ENCODE measurements at regions not wholly inside any gene's neighbourhood (a gene's known extent, or its start where the extent isn't known, plus 50 kb on each side); places are given as distances from the start of the nearest gene placed in this dataset.
A peak's percentile ranks its signal among the peaks of the same experiment; 100 is the strongest.

DNA sequence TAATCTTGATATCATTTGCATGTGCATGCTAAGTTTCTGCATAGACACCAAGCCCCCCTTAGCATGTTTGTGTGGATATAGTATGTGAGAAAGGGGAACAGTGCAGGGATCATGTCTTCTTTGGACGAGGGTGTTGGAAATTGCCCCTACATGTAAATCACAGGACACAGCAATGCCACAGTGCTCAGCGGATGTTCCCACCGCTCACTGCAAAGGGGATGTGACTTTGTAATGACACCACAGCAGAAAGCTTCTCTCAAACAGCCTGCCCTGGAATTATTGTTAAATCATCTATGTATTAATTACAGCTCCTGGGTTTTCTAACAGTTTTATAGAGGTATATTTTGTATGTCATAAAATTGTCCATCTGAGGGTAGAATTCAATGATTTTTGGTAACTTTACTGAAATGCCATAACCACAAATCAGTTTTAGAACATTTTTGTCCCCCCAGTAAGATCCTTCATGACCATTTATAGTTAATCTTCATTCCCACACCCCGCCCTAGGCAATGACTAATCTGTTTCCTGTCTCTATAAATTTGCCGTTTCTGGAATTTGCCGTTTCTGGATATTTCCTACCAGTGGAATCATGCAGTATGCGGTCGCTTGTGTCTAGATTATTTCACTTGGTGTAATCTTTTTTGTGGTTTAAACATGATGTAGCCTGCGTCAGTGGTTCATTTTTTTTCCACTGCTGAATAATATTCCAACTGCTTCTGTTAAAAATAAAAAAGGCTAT, 648.5 kb upstream of the WWC1 start:
- TF ChIP-seq CTCF (IDR thresholded peaks at IDR 0.05; ENCODE audit: insufficient read depth, low read depth, low read length, missing control alignments) = no peak
- DNase-seq (ENCODE audit: low read depth) = peak; percentile 82
- no peak overlapping the region for H3K4me3 ChIP-seq (ENCODE audit: low read length)

GRCh38 chr5:167643631-167644280, 647.7 kb upstream of the WWC1 start:
- DNase-seq (ENCODE audit: low read depth) = peak; percentile 38
- no peak for TF ChIP-seq CTCF (IDR thresholded peaks at IDR 0.05; ENCODE audit: insufficient read depth, low read depth, low read length, missing control alignments)
- H3K4me3 ChIP-seq (ENCODE audit: low read length) = no peak overlapping the region

GRCh38 chr5:167644619-167645018, 646.8 kb upstream of the WWC1 start:
- H3K4me3 ChIP-seq (ENCODE audit: low read length) = no peak overlapping the region
- TF ChIP-seq CTCF (IDR thresholded peaks at IDR 0.05; ENCODE audit: insufficient read depth, low read depth, low read length, missing control alignments) = no peak
- peak; percentile 96 for DNase-seq (ENCODE audit: low read depth)

GRCh38 chr5:167649471-167649870, 642.0 kb upstream of the WWC1 start:
- no peak for TF ChIP-seq CTCF (IDR thresholded peaks at IDR 0.05; ENCODE audit: insufficient read depth, low read depth, low read length, missing control alignments)
- H3K4me3 ChIP-seq (ENCODE audit: low read length) = no peak overlapping the region
- DNase-seq (ENCODE audit: low read depth) = no peak

- peak; percentile 45 for DNase-seq (ENCODE audit: low read depth)
- H3K4me3 ChIP-seq (ENCODE audit: low read length) = no peak overlapping the region
- no peak for TF ChIP-seq CTCF (IDR thresholded peaks at IDR 0.05; ENCODE audit: insufficient read depth, low read depth, low read length, missing control alignments)
These were observed 638.8 kb upstream of the WWC1 start for GRCh38 chr5:167652690-167653089.

DNA sequence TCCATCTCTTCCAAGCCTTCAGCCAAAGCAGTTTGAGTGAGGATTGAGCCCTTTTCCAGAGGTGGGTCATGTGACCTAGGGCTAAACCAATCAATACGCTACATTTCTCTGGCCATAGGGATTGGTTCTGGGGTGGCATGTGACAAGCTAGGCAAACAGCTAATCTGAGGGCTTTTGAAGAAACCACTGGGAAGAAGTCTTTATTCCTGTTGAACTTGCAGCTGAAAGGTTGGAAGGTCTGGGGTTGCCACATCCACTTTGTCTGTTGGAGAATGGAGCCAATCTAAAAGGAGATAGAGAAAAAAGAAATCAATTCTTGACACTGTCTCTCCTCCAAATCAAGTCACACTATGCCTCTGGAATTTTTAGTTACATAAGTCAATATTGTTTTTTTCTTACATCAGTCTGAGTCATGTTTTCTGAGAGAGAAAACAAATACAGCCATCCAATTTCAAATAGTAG, 637.8 kb upstream of the WWC1 start:
- H3K4me3 ChIP-seq (ENCODE audit: low read length) = no peak overlapping the region
- DNase-seq (ENCODE audit: low read depth) = peak; percentile 73
- TF ChIP-seq CTCF (IDR thresholded peaks at IDR 0.05; ENCODE audit: insufficient read depth, low read depth, low read length, missing control alignments) = no peak
